H1 (cell line): ENCODE measurements at regions not wholly inside any gene's neighbourhood (a gene's known extent, or its start where the extent isn't known, plus 50 kb on each side); places are given as distances from the start of the nearest gene placed in this dataset.

Source experiments
- CTCF ChIA-PET: fragments of 300-600 bp; sonication (Branson Sonifier 250); formaldehyde crosslinking; loops from one replicate; lab custom pipeline; 2021; ENCODE audit not compliant: partially characterized antibody; lab: Charles Lee
- POLR2A ChIA-PET: fragments of 300-600 bp; sonication (Branson Sonifier 250); formaldehyde crosslinking; loops from one replicate; lab custom pipeline; 2021; ENCODE audit warnings: inconsistent platforms; ENCODE audit not compliant: partially characterized antibody; lab: Charles Lee
- DNase-seq, 2 experiments: peaks; one replicate each; pipeline versions ENCODE4 v3.0.0 to v3.0.0-alpha.2; 2010 to 2022; ENCODE audit warnings: low spot score in 2 of 2, low read depth in 1 of 2, mixed read lengths in 1 of 2
- FAIRE-seq: peaks from 2 replicates; lab custom pipeline; 2011; peaks lifted over from hg19 to GRCh38; lab: Jason Lieb, UNC
- H2AFZ ChIP-seq: 2 replicates; pipeline ENCODE4 v1.8.1; 2012; ENCODE audit warnings: low read length, inconsistent platforms
- H2AK5ac ChIP-seq: 2 replicates; pipeline ENCODE4 v1.6.1; 2013; ENCODE audit warnings: low read depth, low read length
- H2BK120ac ChIP-seq: replicated peaks from 2 replicates; pipeline ENCODE3; 2013; ENCODE audit warnings: low read depth, low read length, inconsistent platforms
- H2BK12ac ChIP-seq: 2 replicates; pipeline ENCODE4 v1.6.1; 2013; ENCODE audit warnings: low read depth, low read length
- H2BK15ac ChIP-seq: 2 replicates; pipeline ENCODE4 v1.6.1; 2013; ENCODE audit warnings: low read length
- H2BK20ac ChIP-seq: 2 replicates; pipeline ENCODE4 v1.6.1; 2013; ENCODE audit warnings: low read length
- H2BK5ac ChIP-seq: 2 replicates; pipeline ENCODE4 v1.6.1; 2013; ENCODE audit warnings: low read depth, low read length
- H3K14ac ChIP-seq: 2 replicates; pipeline ENCODE4 v1.6.1; 2013; ENCODE audit warnings: inconsistent platforms; ENCODE audit not compliant: insufficient read length
- H3K18ac ChIP-seq: 2 replicates; pipeline ENCODE4 v1.6.1; 2013; ENCODE audit warnings: low read length; ENCODE audit errors: extremely low read depth
- H3K23ac ChIP-seq: 2 replicates; pipeline ENCODE4 v1.6.1; 2013; ENCODE audit warnings: inconsistent platforms; ENCODE audit not compliant: insufficient read length
- H3K23me2 ChIP-seq: 2 replicates; pipeline ENCODE4 v1.6.1; 2013; ENCODE audit warnings: low read depth, low read length
- H3K27ac ChIP-seq: 2 replicates; pipeline ENCODE4 v1.6.1; 2011; ENCODE audit warnings: low read depth, low read length, inconsistent platforms
- H3K27me3 ChIP-seq, 4 experiments: replicated peaks in 1 of 4; 1 replicate in 1 of 4; 2 replicates in 3 of 4; pipeline versions ENCODE4 v1.6.1 to v1.8.1; 2011 to 2013; ENCODE audit warnings: low read length in 3 of 4, mild to moderate bottlenecking in 3 of 4, inconsistent platforms in 2 of 4, mixed read lengths in 2 of 4, moderate library complexity in 1 of 4; ENCODE audit not compliant: control insufficient read depth in 3 of 4, insufficient read depth in 3 of 4; ENCODE audit errors: extremely low read depth in 1 of 4
- H3K36me3 ChIP-seq, 4 experiments: 2 replicates each; pipeline versions ENCODE4 v1.6.1 to v1.8.1; 2011 to 2013; ENCODE audit warnings: mild to moderate bottlenecking in 4 of 4, low read length in 3 of 4, moderate library complexity in 2 of 4, control low read depth in 1 of 4, inconsistent platforms in 1 of 4; ENCODE audit not compliant: insufficient read depth in 4 of 4, control insufficient read depth in 2 of 4
- H3K4ac ChIP-seq: replicated peaks from 2 replicates; pipeline ENCODE3; 2013; ENCODE audit warnings: low read length, low read depth, mixed read lengths, inconsistent platforms; ENCODE audit not compliant: insufficient read length
- H3K4me1 ChIP-seq, 4 experiments: replicated peaks in 1 of 4; 1 replicate in 1 of 4; 2 replicates in 3 of 4; pipeline versions ENCODE4 v1.6.1 to v1.8.1; 2011 to 2013; ENCODE audit warnings: low read length in 3 of 4, inconsistent platforms in 2 of 4, mixed read lengths in 1 of 4; ENCODE audit not compliant: insufficient read depth in 4 of 4, control insufficient read depth in 3 of 4
- H3K4me2 ChIP-seq, 2 experiments: 2 replicates each; pipeline versions ENCODE4 v1.6.1 to v1.8.1; 2011 to 2013; ENCODE audit warnings: low read depth in 2 of 2, low read length in 2 of 2, control low read depth in 1 of 2, inconsistent platforms in 1 of 2, mild to moderate bottlenecking in 1 of 2; ENCODE audit not compliant: insufficient read depth in 1 of 2
- H3K4me3 ChIP-seq, 4 experiments: fragments of 200-600, 300-600 bp in 1 of 4; sonication (generic), shearing (Covaris generic), sonication (Bioruptor Twin) in 1 of 4; 2 replicates each; pipeline versions ENCODE4 v1.5.1 to v1.8.1; 2011 to 2016; ENCODE audit warnings: low read length in 4 of 4, low read depth in 3 of 4, control low read depth in 2 of 4, inconsistent platforms in 2 of 4, mild to moderate bottlenecking in 2 of 4, mixed read lengths in 1 of 4, moderate library complexity in 1 of 4; ENCODE audit not compliant: insufficient read depth in 2 of 4; ENCODE audit errors: extremely low read depth in 1 of 4
- H3K56ac ChIP-seq: replicated peaks from 2 replicates; pipeline ENCODE3; 2013; ENCODE audit warnings: low read depth, mild to moderate bottlenecking, mixed read lengths, low read length, inconsistent platforms; ENCODE audit not compliant: insufficient read length
- H3K79me1 ChIP-seq: 2 replicates; pipeline ENCODE4 v1.6.1; 2013; ENCODE audit warnings: low read depth, low read length, control low read depth
- H3K79me2 ChIP-seq, 2 experiments: 2 replicates each; pipeline versions ENCODE4 v1.6.1 to v1.8.1; 2012 to 2013; ENCODE audit warnings: low read length in 2 of 2, mild to moderate bottlenecking in 2 of 2, inconsistent platforms in 1 of 2; ENCODE audit not compliant: insufficient read depth in 2 of 2, control insufficient read depth in 1 of 2
- H3K9ac ChIP-seq, 4 experiments: replicated peaks in 1 of 4; 1 replicate in 1 of 4; 2 replicates in 3 of 4; pipeline versions ENCODE4 v1.6.1 to v1.8.1; 2011 to 2013; ENCODE audit warnings: low read depth in 3 of 4, low read length in 3 of 4, control low read depth in 2 of 4, mild to moderate bottlenecking in 2 of 4, moderate library complexity in 2 of 4, inconsistent platforms in 1 of 4; ENCODE audit errors: extremely low read depth in 1 of 4
- H3K9me3 ChIP-seq, 2 experiments: 2 replicates each; pipeline versions ENCODE4 v1.6.1 to v1.8.1; 2012 to 2013; ENCODE audit warnings: mild to moderate bottlenecking in 2 of 2, moderate library complexity in 2 of 2, control low read depth in 1 of 2, inconsistent platforms in 1 of 2, low read depth in 1 of 2, low read length in 1 of 2, mixed read lengths in 1 of 2; ENCODE audit not compliant: insufficient read depth in 2 of 2
- H4K20me1 ChIP-seq, 2 experiments: replicated peaks in 1 of 2; 2 replicates each; pipeline versions ENCODE3 to v1.8.1; 2011 to 2013; ENCODE audit warnings: inconsistent platforms in 2 of 2, low read length in 2 of 2, mild to moderate bottlenecking in 1 of 2; ENCODE audit not compliant: insufficient read depth in 2 of 2, control insufficient read depth in 1 of 2
- H4K5ac ChIP-seq: 2 replicates; pipeline ENCODE4 v1.6.1; 2013; ENCODE audit warnings: low read length, low read depth, mixed read lengths, inconsistent platforms; ENCODE audit not compliant: insufficient read length
- H4K8ac ChIP-seq: 2 replicates; pipeline ENCODE4 v1.8.0; 2013; ENCODE audit warnings: mild to moderate bottlenecking, moderate library complexity, low read length, inconsistent platforms; ENCODE audit not compliant: insufficient read depth; ENCODE audit errors: extremely low read depth
- H4K91ac ChIP-seq: replicated peaks from 2 replicates; pipeline ENCODE3; 2013; ENCODE audit warnings: low read length, mixed read lengths, inconsistent platforms; ENCODE audit not compliant: insufficient read length
- CREB1 ChIP-seq: IDR thresholded peaks from 2 replicates; pipeline ENCODE4 v1.6.1; 2012; ENCODE audit warnings: inconsistent platforms
- FOSL1 ChIP-seq: IDR thresholded peaks from 2 replicates; pipeline ENCODE4 v1.6.1; 2011; ENCODE audit warnings: mild to moderate bottlenecking, low read depth, low read length, moderate library complexity; ENCODE audit not compliant: insufficient read depth
- MAX ChIP-seq: IDR thresholded peaks from 2 replicates; pipeline ENCODE4 v1.6.1; 2012; ENCODE audit warnings: inconsistent platforms
- SP1 ChIP-seq: IDR thresholded peaks from 2 replicates; pipeline ENCODE4 v1.6.1; 2011; ENCODE audit warnings: low read depth, low read length
- WGBS, 2 experiments: shearing (Covaris generic) in 1 of 2; methylation state at CpG; one replicate each; pipeline versions ENCODE4 v1.1.6 to v1.1.7; 2013 to 2015; ENCODE audit warnings: low lambda C conversion rate in 2 of 2, mixed read lengths in 2 of 2, inconsistent platforms in 1 of 2, low coverage in 1 of 2, missing lambda C conversion rate in 1 of 2; ENCODE audit not compliant: insufficient replicate concordance in 2 of 2, insufficient coverage in 1 of 2, insufficient read length in 1 of 2; ENCODE audit errors: extremely low coverage in 1 of 2, missing lambda C conversion rate in 1 of 2; 5-methylcytosine and 5-hydroxymethylcytosine counted together
- TF ChIP-seq, protein P1 (sequence below): IDR thresholded peaks from 2 replicates; pipeline ENCODE4 v1.6.1; 2012; ENCODE audit warnings: low read length, inconsistent platforms

GRCh38 chr5:175582697-175583096 is 75.2 kb upstream of the HRH2 start:
- ChIA-PET POLR2A (no interaction called here), CTCF (no interaction called here)
- H2BK12ac ChIP-seq: no peak overlapping the region
- H3K79me1 ChIP-seq: no peaks in the 10 kb centered on the region
- no peak overlapping the region for H3K4me2 ChIP-seq
- no peak overlapping the region for H2BK20ac ChIP-seq
- H4K20me1 ChIP-seq: no peaks in the 10 kb centered on the region
- FAIRE-seq: no peak
- no peaks in the 10 kb centered on the region for H3K36me3 ChIP-seq
- H3K4me3 ChIP-seq: no peak overlapping the region
- H3K27ac ChIP-seq: no peak overlapping the region
- 76% methylated on average over 4 of the region's 4 CpGs; no CpG with 5 or more reads in 1 of the 2 experiments for WGBS, 2 experiments
- H2BK15ac ChIP-seq: no peak overlapping the region
- H3K18ac ChIP-seq: no peak overlapping the region
- no peak for DNase-seq
- no peak overlapping the region for H3K9ac ChIP-seq
- H2BK120ac ChIP-seq: no peak overlapping the region
- no peak overlapping the region for H4K8ac ChIP-seq
- H2BK5ac ChIP-seq: no peak overlapping the region
- H3K23ac ChIP-seq: no peak overlapping the region
- H3K14ac ChIP-seq: no peak overlapping the region
- H3K79me2 ChIP-seq: no peaks in the 10 kb centered on the region
- no peaks in the 10 kb centered on the region for H3K23me2 ChIP-seq
- no peak overlapping the region for H4K5ac ChIP-seq
- H3K56ac ChIP-seq: no peak overlapping the region
- no peak overlapping the region for H4K91ac ChIP-seq
- H3K9me3 ChIP-seq: peaks cover 11 to 15% of the 10 kb centered on the region in 2 experiments; a peak in 3 of 4 replicates
- H3K27me3 ChIP-seq: no peaks in the 10 kb centered on the region
- H2AFZ ChIP-seq: no peak overlapping the region
- H3K4ac ChIP-seq: no peak overlapping the region
- H2AK5ac ChIP-seq: no peak overlapping the region
- peaks cover 0 to 3% (median under 1%) of the 10 kb centered on the region in 4 experiments; a peak in 2 of 7 replicates for H3K4me1 ChIP-seq
- TF ChIP-seq CREB1: no peak
- TF ChIP-seq FOSL1: no peak
- no peak for TF ChIP-seq SP1
- TF ChIP-seq, protein P1, sequence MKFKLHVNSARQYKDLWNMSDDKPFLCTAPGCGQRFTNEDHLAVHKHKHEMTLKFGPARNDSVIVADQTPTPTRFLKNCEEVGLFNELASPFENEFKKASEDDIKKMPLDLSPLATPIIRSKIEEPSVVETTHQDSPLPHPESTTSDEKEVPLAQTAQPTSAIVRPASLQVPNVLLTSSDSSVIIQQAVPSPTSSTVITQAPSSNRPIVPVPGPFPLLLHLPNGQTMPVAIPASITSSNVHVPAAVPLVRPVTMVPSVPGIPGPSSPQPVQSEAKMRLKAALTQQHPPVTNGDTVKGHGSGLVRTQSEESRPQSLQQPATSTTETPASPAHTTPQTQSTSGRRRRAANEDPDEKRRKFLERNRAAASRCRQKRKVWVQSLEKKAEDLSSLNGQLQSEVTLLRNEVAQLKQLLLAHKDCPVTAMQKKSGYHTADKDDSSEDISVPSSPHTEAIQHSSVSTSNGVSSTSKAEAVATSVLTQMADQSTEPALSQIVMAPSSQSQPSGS: no peak
- TF ChIP-seq MAX: no peak
